ENCODE measurements at regions not wholly inside any gene's neighbourhood (a gene's known extent, or its start where the extent isn't known, plus 50 kb on each side); places are given as distances from the start of the nearest gene placed in this dataset.
A peak's percentile ranks its signal among the peaks of the same experiment; 100 is the strongest.
"Not testable (repeated sequence)": the region's sequence is repeated elsewhere in the genome, so short reads cannot be mapped to it uniquely, and the experiment has no call there.

GRCh38 chr5:62779010-62779422, 200.4 kb downstream of the LRRC70 start:
- H3K4me1 Mint-ChIP-seq (ENCODE audit: unreplicated experiment), result no peaks in the 10 kb centered on the region
- H3K36me3 Mint-ChIP-seq, result no peaks in the 10 kb centered on the region
- no peak for DNase-seq (ENCODE audit: extremely low spot score, unreplicated experiment)
- H3K27me3 Mint-ChIP-seq, result no peaks in the 10 kb centered on the region
- TF ChIP-seq CTCF (conservative IDR thresholded peaks at IDR 0.05), result peak; percentile 89
- no peak overlapping the region for H3K4me3 Mint-ChIP-seq
- no peak overlapping the region for H3K27ac Mint-ChIP-seq
- no peaks in the 10 kb centered on the region for H3K9me3 Mint-ChIP-seq

GRCh38 chr5:62778316-62779009, 199.8 kb downstream of the LRRC70 start:
- no peak for DNase-seq (ENCODE audit: extremely low spot score, unreplicated experiment)
- Mint-ChIP-seq H3K27me3 (no peaks in the 10 kb centered on the region), H3K4me3 (no peak overlapping the region), H3K9me3 (no peaks in the 10 kb centered on the region), H3K27ac (no peak overlapping the region), H3K36me3 (no peaks in the 10 kb centered on the region), H3K4me1 (ENCODE audit: unreplicated experiment) (no peaks in the 10 kb centered on the region)
- no peak for TF ChIP-seq CTCF (conservative IDR thresholded peaks at IDR 0.05)

- H3K4me1 Mint-ChIP-seq (ENCODE audit: unreplicated experiment); H3K27me3 Mint-ChIP-seq; H3K9me3 Mint-ChIP-seq; H3K27ac Mint-ChIP-seq; H3K4me3 Mint-ChIP-seq; DNase-seq (ENCODE audit: extremely low spot score, unreplicated experiment); H3K36me3 Mint-ChIP-seq: not testable (repeated sequence)
These were observed 198.5 kb downstream of the LRRC70 start for GRCh38 chr5:62777081-62777480.

- H3K27ac Mint-ChIP-seq; H3K9me3 Mint-ChIP-seq; H3K36me3 Mint-ChIP-seq; H3K27me3 Mint-ChIP-seq; H3K4me1 Mint-ChIP-seq (ENCODE audit: unreplicated experiment); DNase-seq (ENCODE audit: extremely low spot score, unreplicated experiment); H3K4me3 Mint-ChIP-seq: not testable (repeated sequence)
These were observed 198.0 kb downstream of the LRRC70 start for GRCh38 chr5:62776592-62776991.

GRCh38 chr5:62773460-62773859, 194.8 kb downstream of the LRRC70 start:
- no peak overlapping the region for H3K27ac Mint-ChIP-seq
- H3K4me3 Mint-ChIP-seq, result no peak overlapping the region
- H3K4me1 Mint-ChIP-seq (ENCODE audit: unreplicated experiment), result no peaks in the 10 kb centered on the region
- H3K36me3 Mint-ChIP-seq, result no peaks in the 10 kb centered on the region
- DNase-seq (ENCODE audit: extremely low spot score, unreplicated experiment), result no peak
- H3K27me3 Mint-ChIP-seq, result no peaks in the 10 kb centered on the region
- TF ChIP-seq CTCF (conservative IDR thresholded peaks at IDR 0.05), result no peak
- H3K9me3 Mint-ChIP-seq, result no peaks in the 10 kb centered on the region

GRCh38 chr5:62771341-62771740, 192.7 kb downstream of the LRRC70 start:
- no peaks in the 10 kb centered on the region for H3K27me3 Mint-ChIP-seq
- H3K9me3 Mint-ChIP-seq, result no peaks in the 10 kb centered on the region
- no peak overlapping the region for H3K4me3 Mint-ChIP-seq
- H3K27ac Mint-ChIP-seq, result no peak overlapping the region
- TF ChIP-seq CTCF (conservative IDR thresholded peaks at IDR 0.05), result no peak
- no peak for DNase-seq (ENCODE audit: extremely low spot score, unreplicated experiment)
- H3K36me3 Mint-ChIP-seq, result no peaks in the 10 kb centered on the region
- no peaks in the 10 kb centered on the region for H3K4me1 Mint-ChIP-seq (ENCODE audit: unreplicated experiment)

- DNase-seq (ENCODE audit: extremely low spot score, unreplicated experiment), result no peak
- Mint-ChIP-seq H3K27ac (no peak overlapping the region), H3K27me3 (no peaks in the 10 kb centered on the region), H3K9me3 (no peaks in the 10 kb centered on the region), H3K4me1 (ENCODE audit: unreplicated experiment) (no peaks in the 10 kb centered on the region), H3K4me3 (no peak overlapping the region), H3K36me3 (no peaks in the 10 kb centered on the region)
- TF ChIP-seq CTCF (conservative IDR thresholded peaks at IDR 0.05), result no peak
These were observed 189.0 kb downstream of the LRRC70 start for GRCh38 chr5:62767650-62768049.

Measured in type B pancreatic cell (in vitro differentiated cells).